Activated CD8-positive, alpha-beta T cell treated with anti-CD3 and anti-CD28 coated beads, Interleukin-2, amount 10 ng/mL, durations not matched to agents 7 days and 5 days (primary cell): ENCODE measurements at regions not wholly inside any gene's neighbourhood (a gene's known extent, or its start where the extent isn't known, plus 50 kb on each side); places are given as distances from the start of the nearest gene placed in this dataset.
"Not testable (repeated sequence)": the region's sequence is repeated elsewhere in the genome, so short reads cannot be mapped to it uniquely, and the experiment has no call there.

Source experiments
- ATAC-seq: fragments of 150-1000 bp; cut with Tn5 transposase; one replicate; pipeline ENCODE4 v1.10.0; 2021; ENCODE audit warnings: moderate library complexity
- CTCF ChIA-PET: fragments of 350-600 bp; sonication (Branson Sonifier 250); formaldehyde crosslinking; loops from one replicate; lab custom pipeline; 2021; ENCODE audit warnings: antibody characterized with exemption; lab: Charles Lee
- POLR2A ChIA-PET: fragments of 350-600 bp; sonication (Branson Sonifier 250); formaldehyde crosslinking; loops from one replicate; lab custom pipeline; 2021; ENCODE audit warnings: antibody characterized with exemption; lab: Charles Lee
- DNase-seq: peaks from one replicate; pipeline ENCODE4 v3.0.0-alpha.2; 2020
- H3K27ac Mint-ChIP-seq: one replicate; pipeline ENCODE4 v1.8.0; 2021; ENCODE audit warnings: mild to moderate bottlenecking, mixed read lengths
- H3K27me3 Mint-ChIP-seq: one replicate; pipeline ENCODE4 v1.8.0; 2021; ENCODE audit warnings: low read depth, mixed read lengths
- H3K36me3 Mint-ChIP-seq: one replicate; pipeline ENCODE4 v1.8.0; 2021; ENCODE audit warnings: low read depth, mixed read lengths
- H3K4me1 Mint-ChIP-seq: one replicate; pipeline ENCODE4 v1.8.0; 2021; ENCODE audit warnings: low read depth, mixed read lengths
- H3K4me3 Mint-ChIP-seq: one replicate; pipeline ENCODE4 v1.8.0; 2021; ENCODE audit warnings: mild to moderate bottlenecking, mixed read lengths
- H3K9me3 Mint-ChIP-seq: one replicate; pipeline ENCODE4 v1.8.0; 2022; ENCODE audit warnings: mixed read lengths; ENCODE audit not compliant: insufficient read depth

DNA sequence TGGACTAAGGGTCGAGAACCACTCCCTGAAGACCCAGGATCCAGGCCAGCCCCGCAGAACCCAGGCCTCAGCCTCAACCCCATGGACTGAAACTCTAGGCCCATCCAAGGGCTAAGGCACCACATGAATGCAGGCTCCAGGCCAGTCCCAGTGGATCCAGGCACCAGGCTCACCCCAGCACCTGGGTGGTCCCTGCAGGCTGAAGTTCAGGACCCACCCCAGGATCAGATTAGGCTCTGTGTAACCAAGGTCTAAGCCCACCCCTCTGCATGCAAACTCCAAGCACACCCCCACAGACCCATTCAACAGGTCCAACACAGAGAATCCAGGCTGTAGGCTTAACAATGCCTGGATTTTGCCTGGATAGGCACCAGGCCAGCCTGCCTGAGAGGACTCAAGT lies 1876.2 kb downstream of the PCDH9 start:
- CTCF ChIA-PET: no interaction called here

DNA sequence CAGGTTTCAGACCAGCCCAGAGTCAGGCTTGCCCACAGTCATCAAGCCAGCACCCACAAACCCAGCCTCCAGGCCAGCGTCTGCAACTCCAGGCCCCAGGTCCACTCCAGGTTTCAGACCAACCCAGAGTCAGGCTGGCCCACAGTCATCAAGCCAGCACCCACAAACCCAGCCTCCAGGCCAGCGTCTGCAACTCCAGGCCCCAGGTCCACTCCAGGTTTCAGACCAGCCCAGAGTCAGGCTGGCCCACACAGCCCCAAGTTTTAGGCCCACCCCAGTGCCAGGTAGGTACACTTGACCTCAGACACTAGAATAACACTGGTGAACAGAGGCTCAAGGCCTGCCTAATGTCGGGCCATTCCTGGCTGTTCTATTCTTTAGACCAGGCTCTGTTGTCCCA lies 1877.0 kb downstream of the PCDH9 start:
- DNase-seq, H3K9me3 Mint-ChIP-seq, H3K4me1 Mint-ChIP-seq, CTCF ChIA-PET, H3K27ac Mint-ChIP-seq, H3K27me3 Mint-ChIP-seq, H3K36me3 Mint-ChIP-seq, ATAC-seq, POLR2A ChIA-PET, H3K4me3 Mint-ChIP-seq: not testable (repeated sequence)

More for the DNA sequence above, 1876.2 kb downstream of the PCDH9 start:
- Mint-ChIP-seq H3K9me3 (peaks cover 4% of the 10 kb centered on the region), H3K27ac (no peak overlapping the region), H3K27me3 (no peaks in the 10 kb centered on the region), H3K4me1 (no peaks in the 10 kb centered on the region), H3K4me3 (no peak overlapping the region), H3K36me3 (no peaks in the 10 kb centered on the region)
- ATAC-seq (no peak), DNase-seq (no peak)
- POLR2A ChIA-PET: no interaction called here

DNA sequence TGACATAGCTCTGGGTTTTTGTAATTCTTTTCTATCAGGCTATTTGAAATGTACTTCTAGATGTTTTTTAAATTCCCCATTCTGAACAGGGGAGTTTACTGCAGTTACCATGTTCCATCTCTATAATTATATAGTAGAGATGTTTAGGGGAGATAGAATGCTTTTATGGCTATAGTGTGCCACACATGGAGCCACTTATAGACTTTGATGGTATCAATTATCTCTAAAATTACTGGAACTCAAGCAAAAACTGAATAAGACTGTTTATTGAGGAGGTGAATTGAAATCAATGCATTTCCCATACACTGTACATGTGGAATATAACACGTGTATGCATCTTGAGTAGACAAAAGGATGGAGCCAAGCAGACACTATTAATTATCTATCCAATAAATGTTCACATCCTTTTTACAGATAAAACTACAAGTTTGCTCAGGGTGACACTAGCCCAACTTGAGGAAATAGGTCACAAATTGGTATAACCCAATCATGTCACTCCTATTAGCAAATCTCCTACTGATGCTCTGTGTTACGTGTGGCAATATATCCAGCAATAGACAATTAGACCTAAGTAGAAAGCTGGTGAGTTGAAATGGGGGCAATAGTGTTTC lies 1882.6 kb downstream of the PCDH9 start:
- H3K27ac Mint-ChIP-seq: no peak overlapping the region
- no peak overlapping the region for H3K4me3 Mint-ChIP-seq
- ATAC-seq (no peak), DNase-seq (no peak)
- POLR2A ChIA-PET: no interaction called here
- H3K4me1 Mint-ChIP-seq: no peaks in the 10 kb centered on the region
- CTCF ChIA-PET: no interaction called here
- H3K27me3 Mint-ChIP-seq: no peaks in the 10 kb centered on the region
- no peaks in the 10 kb centered on the region for H3K36me3 Mint-ChIP-seq
- no peaks in the 10 kb centered on the region for H3K9me3 Mint-ChIP-seq

DNA sequence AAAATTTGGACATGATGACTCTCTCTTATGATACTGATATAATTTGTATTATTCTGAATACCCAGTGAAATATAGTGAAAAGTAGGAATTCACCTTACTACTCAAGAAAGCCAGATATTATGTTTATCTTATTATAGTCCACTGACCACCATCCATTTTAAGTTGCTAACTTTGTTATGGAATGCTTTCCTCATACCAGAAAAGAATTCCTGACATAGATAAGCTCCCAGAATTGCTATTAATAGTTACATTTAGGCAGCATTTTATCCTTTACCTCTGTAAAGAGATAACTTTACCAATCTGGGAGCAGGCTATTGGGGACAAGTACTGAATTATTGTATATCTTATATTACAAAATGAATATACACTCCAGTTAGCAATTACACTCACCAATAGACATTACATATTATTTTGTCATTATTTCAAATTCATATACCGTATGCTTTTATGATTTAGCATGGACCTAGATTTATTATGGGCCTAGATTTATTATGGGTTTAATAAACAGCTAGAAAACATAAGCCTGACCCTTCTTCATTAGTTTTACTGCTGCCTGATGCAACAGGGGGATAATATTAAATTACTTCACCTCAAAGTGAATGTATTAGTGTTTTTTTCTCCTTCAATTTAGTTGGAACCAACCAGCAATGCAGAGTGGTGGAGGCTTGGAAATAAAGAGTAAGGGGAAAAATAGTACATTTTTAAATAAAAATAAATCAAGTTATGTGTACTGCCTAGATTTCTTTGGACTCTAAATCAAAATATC lies 1886.1 kb downstream of the PCDH9 start:
- CTCF ChIA-PET: no interaction called here
- Mint-ChIP-seq H3K27ac (no peak overlapping the region), H3K27me3 (no peaks in the 10 kb centered on the region), H3K4me1 (no peaks in the 10 kb centered on the region), H3K4me3 (no peak overlapping the region), H3K9me3 (no peaks in the 10 kb centered on the region), H3K36me3 (no peaks in the 10 kb centered on the region)
- DNase-seq: no peak
- POLR2A ChIA-PET: no interaction called here
- ATAC-seq: no peak

DNA sequence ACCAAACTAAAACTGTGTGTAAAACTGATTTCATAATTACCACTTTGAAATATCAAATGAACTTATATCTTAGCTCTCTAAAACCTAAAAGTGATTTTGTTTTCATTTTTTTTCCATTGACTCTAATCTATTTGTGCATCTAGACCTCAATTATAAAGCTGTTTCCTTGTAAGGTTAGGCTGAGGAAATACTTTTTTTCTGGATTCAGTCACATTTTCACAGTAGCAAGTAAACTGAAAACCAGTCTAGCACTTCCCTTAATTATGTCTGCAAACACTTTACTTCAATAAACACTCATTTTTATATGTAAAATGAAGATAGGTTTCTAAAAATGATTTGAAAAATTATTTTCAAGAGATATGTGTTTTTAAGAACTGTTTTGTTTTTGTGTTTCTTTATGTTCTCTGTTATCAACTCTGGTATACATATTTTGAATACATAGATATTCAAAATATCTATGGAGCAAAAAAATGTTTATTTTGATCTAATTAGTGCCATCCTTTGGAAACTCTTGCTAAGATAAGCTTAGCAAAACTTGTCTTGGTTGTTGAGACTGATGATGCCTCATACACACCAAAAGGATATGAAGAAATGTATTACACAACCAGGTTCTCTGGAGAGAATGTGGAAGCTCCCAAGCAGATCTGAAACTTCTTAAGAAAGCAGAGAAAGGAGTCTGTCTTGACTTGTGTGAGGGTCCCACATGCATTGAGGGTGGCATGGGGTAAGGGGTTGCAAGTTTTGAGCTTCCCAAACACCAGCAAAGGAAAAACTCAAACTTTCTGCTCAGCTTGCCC lies 1887.4 kb downstream of the PCDH9 start:
- ChIA-PET CTCF (no interaction called here), POLR2A (no interaction called here)

DNA sequence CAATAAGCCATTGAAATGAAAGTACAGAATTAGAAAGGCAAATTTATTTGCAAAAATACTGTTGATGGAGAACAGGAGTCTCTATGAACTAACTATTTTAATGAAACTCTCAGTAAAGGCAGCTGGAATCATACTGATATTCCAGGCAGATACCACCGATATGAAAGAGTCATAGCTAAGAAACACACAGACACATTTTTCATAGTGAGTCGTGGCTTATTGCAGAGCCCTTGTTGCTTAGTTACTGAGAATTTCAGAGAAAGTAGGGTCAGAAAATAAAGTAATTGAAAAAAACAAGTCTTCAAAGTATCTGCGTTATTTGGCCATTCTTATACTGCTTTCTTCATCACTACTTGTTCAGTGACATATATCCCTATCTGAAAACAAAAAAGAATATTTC lies 1890.9 kb downstream of the PCDH9 start:
- no peaks in the 10 kb centered on the region for H3K27me3 Mint-ChIP-seq
- CTCF ChIA-PET: no interaction called here
- no peaks in the 10 kb centered on the region for H3K9me3 Mint-ChIP-seq
- POLR2A ChIA-PET: no interaction called here
- DNase-seq (no peak), ATAC-seq (no peak)
- no peak overlapping the region for H3K4me3 Mint-ChIP-seq
- no peaks in the 10 kb centered on the region for H3K4me1 Mint-ChIP-seq
- no peaks in the 10 kb centered on the region for H3K36me3 Mint-ChIP-seq
- no peak overlapping the region for H3K27ac Mint-ChIP-seq

More for the DNA sequence above, 1887.4 kb downstream of the PCDH9 start:
- Mint-ChIP-seq H3K27me3 (no peaks in the 10 kb centered on the region), H3K4me1 (no peaks in the 10 kb centered on the region), H3K9me3 (no peaks in the 10 kb centered on the region), H3K36me3 (no peaks in the 10 kb centered on the region), H3K4me3 (no peak overlapping the region), H3K27ac (no peak overlapping the region)
- no peak for ATAC-seq
- no peak for DNase-seq

DNA sequence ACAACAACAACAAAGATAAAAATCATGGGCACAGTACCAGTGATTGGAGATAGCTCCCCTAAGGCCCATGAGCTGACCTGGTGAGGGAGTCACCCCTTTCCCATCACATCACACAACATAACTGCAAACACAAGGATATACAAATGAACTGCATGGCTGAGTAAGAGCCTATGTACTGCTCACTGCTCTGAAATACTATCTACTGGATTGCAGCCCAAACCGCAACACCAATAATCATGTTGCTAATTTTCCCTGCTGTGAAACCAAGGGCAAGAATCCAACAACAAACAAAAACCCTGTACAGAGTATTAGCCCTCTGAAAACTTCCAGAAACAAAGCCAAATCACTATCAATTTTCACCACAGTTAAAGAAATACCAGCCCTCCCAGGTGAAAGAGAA lies 1893.2 kb downstream of the PCDH9 start:
- H3K4me3 Mint-ChIP-seq: no peak overlapping the region
- no peaks in the 10 kb centered on the region for H3K4me1 Mint-ChIP-seq
- H3K27me3 Mint-ChIP-seq: no peaks in the 10 kb centered on the region
- ChIA-PET POLR2A (no interaction called here), CTCF (no interaction called here)
- no peak for DNase-seq
- H3K27ac Mint-ChIP-seq: no peak overlapping the region
- H3K36me3 Mint-ChIP-seq: no peaks in the 10 kb centered on the region
- ATAC-seq: no peak
- H3K9me3 Mint-ChIP-seq: peaks cover 3% of the 10 kb centered on the region

DNA sequence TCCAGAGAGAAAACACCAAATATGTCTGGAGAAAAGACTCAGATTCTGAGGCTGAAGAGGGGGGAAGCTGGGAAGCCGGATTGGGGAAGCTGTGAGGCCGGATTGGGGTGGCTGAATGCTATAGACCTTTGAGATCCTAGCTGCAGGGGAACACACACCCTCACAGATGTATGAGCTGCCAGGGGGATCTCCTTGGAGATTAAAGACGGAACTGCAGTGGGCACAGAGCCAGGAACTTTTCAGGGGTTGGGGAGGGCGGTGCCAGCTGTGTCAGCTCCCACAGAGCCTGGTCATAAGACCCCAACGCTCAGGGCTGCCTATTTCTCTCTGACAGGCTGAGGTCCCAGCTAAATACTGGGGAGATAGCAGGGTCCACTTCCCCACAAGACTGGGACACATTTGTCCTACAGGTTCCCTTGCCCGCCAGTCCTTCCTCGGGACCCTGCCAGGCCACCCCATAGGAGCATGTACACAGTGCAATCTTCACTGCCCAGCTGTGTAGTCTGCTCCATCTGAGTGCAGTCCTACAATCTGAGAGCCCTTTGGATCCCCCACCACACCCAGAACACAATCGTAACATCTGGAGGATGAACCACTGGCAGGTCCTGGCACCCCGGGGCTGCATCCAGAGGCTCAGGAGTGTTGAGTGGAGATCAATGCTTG lies 1893.9 kb downstream of the PCDH9 start:
- H3K4me1 Mint-ChIP-seq: no peaks in the 10 kb centered on the region
- ATAC-seq (no peak), DNase-seq (no peak)
- no peaks in the 10 kb centered on the region for H3K27me3 Mint-ChIP-seq
- ChIA-PET POLR2A (no interaction called here), CTCF (no interaction called here)
- no peak overlapping the region for H3K4me3 Mint-ChIP-seq
- peaks cover 3% of the 10 kb centered on the region for H3K9me3 Mint-ChIP-seq
- no peaks in the 10 kb centered on the region for H3K36me3 Mint-ChIP-seq
- H3K27ac Mint-ChIP-seq: no peak overlapping the region

DNA sequence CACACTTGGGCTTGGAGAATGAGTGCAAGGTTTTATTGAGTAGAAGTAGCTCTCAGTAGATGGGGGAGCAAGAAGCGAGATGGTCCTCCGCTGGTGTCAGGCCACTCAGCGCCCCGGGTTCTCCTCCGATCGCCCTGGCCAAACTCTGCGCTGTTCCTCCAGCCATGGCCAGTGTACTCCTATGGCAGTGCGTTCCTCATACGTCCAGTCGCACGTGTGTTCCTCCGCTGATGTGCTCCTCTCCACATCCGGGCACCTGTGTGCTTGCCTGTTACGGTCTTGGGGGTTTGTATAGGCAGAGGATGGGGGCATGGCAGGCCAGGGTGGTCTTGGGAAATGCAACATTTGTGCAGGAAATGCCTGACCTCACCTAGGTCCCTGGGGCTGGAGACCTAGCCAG lies 1899.4 kb downstream of the PCDH9 start:
- Mint-ChIP-seq H3K4me1 (no peaks in the 10 kb centered on the region), H3K27ac (no peak overlapping the region), H3K27me3 (no peaks in the 10 kb centered on the region), H3K9me3 (peaks cover 8% of the 10 kb centered on the region), H3K4me3 (no peak overlapping the region), H3K36me3 (no peaks in the 10 kb centered on the region)
- DNase-seq: no peak
- CTCF ChIA-PET: no interaction called here
- ATAC-seq: no peak
- POLR2A ChIA-PET: no interaction called here

DNA sequence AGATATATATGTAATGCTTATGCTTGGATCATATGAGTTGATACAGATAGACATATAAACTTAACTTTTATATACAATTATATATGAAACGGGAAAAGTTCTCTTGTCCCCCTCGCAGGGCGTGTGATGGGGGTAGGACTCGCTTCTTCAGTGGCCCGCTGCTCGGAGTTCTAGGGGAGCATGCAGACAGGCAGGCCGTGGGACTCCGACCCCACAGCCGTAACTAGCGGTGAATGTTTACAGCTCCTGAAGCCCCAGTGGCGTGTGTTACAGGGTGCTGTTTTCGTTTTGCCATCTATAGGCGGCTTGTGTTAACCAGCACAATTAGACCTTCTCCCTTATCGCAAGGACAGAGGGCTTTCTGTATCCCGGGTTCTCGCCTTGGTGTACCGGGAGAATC lies 1899.8 kb downstream of the PCDH9 start:
- no peak for DNase-seq
- H3K27me3 Mint-ChIP-seq: no peaks in the 10 kb centered on the region
- no peak overlapping the region for H3K4me3 Mint-ChIP-seq
- no peaks in the 10 kb centered on the region for H3K4me1 Mint-ChIP-seq
- CTCF ChIA-PET: no interaction called here
- no peaks in the 10 kb centered on the region for H3K36me3 Mint-ChIP-seq
- peaks cover 8% of the 10 kb centered on the region for H3K9me3 Mint-ChIP-seq
- POLR2A ChIA-PET: no interaction called here
- no peak for ATAC-seq
- H3K27ac Mint-ChIP-seq: no peak overlapping the region

DNA sequence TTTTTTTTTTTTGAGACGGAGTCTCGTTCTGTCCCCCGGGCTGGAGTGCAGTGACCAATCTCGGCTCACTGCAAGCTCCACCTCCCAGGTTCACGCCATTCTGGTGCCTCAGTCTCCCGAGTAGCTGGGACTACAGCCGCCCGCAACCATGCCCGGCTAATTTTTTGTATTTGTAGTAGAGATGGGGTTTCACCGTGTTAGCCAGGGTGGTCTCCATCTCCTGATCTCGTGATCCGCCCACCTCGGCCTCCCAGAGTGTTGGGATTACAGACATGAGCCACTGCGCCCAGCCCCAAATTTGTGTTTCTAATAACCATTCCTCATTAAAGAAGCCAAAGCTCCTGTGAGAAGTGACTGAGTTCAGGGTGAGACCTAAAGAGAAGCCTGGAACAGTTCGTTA lies 1906.9 kb downstream of the PCDH9 start:
- DNase-seq, H3K9me3 Mint-ChIP-seq, H3K4me3 Mint-ChIP-seq, H3K4me1 Mint-ChIP-seq, H3K27me3 Mint-ChIP-seq, H3K27ac Mint-ChIP-seq, POLR2A ChIA-PET, H3K36me3 Mint-ChIP-seq, CTCF ChIA-PET, ATAC-seq: not testable (repeated sequence)

DNA sequence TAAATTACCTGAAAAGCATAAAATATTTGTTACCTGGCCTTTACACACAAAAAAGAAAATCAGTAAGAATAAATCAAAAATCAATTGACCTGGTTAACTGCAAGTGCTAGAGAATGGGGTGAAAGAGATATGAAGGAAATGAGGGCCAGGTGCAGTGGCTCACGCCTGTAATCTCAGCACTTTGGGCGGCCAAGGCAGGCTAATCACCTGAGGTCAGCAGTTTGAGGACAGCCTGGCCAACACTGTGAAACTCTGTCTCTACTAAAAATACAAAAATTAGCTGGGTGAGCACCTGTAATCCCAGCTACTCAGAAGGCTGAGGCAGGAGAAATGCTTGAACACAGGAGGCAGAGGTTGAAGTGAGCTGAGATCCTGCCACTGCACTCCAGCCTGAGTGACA lies 1908.7 kb downstream of the PCDH9 start:
- H3K4me1 Mint-ChIP-seq, H3K36me3 Mint-ChIP-seq, ATAC-seq, DNase-seq, H3K4me3 Mint-ChIP-seq, POLR2A ChIA-PET, H3K27me3 Mint-ChIP-seq, H3K27ac Mint-ChIP-seq, H3K9me3 Mint-ChIP-seq, CTCF ChIA-PET: not testable (repeated sequence)
